Neural progenitor cell (in vitro differentiated cells): ENCODE measurements at regions not wholly inside any gene's neighbourhood (a gene's known extent, or its start where the extent isn't known, plus 50 kb on each side); places are given as distances from the start of the nearest gene placed in this dataset.

Experiments
- DNase-seq: peaks from one replicate; pipeline ENCODE4 v3.0.0-alpha.2; 2016; ENCODE audit warnings: low spot score
- H2AFZ ChIP-seq: fragments of 200-600 bp; sonication (generic); replicated peaks from 2 replicates; pipeline ENCODE4 v1.6.1; 2016; ENCODE audit warnings: antibody characterized with exemption
- H3F3A ChIP-seq: fragments of 200-600 bp; sonication (generic); 2 replicates; pipeline ENCODE4 v1.6.1; 2016; ENCODE audit warnings: antibody characterized with exemption, low read depth
- H3K27ac ChIP-seq: fragments of 200-600 bp; sonication (generic); 2 replicates; pipeline ENCODE4 v1.5.1; 2016; ENCODE audit warnings: mild to moderate bottlenecking
- H3K27me3 ChIP-seq: fragments of 200-600 bp; sonication (generic); 2 replicates; pipeline ENCODE4 v1.6.1; 2016; ENCODE audit warnings: mild to moderate bottlenecking, moderate library complexity
- H3K36me3 ChIP-seq: fragments of 200-600 bp; sonication (generic); 2 replicates; pipeline ENCODE4 v1.5.1; 2016
- H3K4me1 ChIP-seq: fragments of 200-600 bp; sonication (generic); 2 replicates; pipeline ENCODE4 v1.6.1; 2016; ENCODE audit warnings: mixed run types
- H3K4me2 ChIP-seq: fragments of 200-600 bp; sonication (generic); 2 replicates; pipeline ENCODE4 v1.6.1; 2016
- H3K4me3 ChIP-seq: fragments of 200-600 bp; sonication (generic); 2 replicates; pipeline ENCODE4 v1.5.1; 2016
- H3K79me2 ChIP-seq: fragments of 200-600 bp; sonication (generic); 2 replicates; pipeline ENCODE4 v1.6.1; 2016; ENCODE audit warnings: low read depth
- H3K9ac ChIP-seq: fragments of 200-600 bp; sonication (generic); 2 replicates; pipeline ENCODE4 v1.6.1; 2016
- H3K9me3 ChIP-seq: fragments of 200-600 bp; sonication (generic); 2 replicates; pipeline ENCODE4 v1.5.1; 2016; ENCODE audit warnings: low read depth
- H4K20me1 ChIP-seq: fragments of 200-600 bp; sonication (generic); 2 replicates; pipeline ENCODE4 v1.6.1; 2016; ENCODE audit warnings: low read depth
- H3K27ac Mint-ChIP-seq: 3 replicates; pipeline ENCODE4 v1.8.0; 2021; ENCODE audit warnings: mixed read lengths
- H3K27me3 Mint-ChIP-seq: 2 replicates; pipeline ENCODE4 v1.8.0; 2022; ENCODE audit warnings: low read depth, mild to moderate bottlenecking, inconsistent platforms, moderate library complexity, mixed read lengths; ENCODE audit not compliant: insufficient read depth
- H3K36me3 Mint-ChIP-seq: 3 replicates; pipeline ENCODE4 v1.8.0; 2021; ENCODE audit warnings: mixed read lengths
- H3K4me1 Mint-ChIP-seq: 3 replicates; pipeline ENCODE4 v1.8.0; 2021; ENCODE audit warnings: mixed read lengths
- H3K4me3 Mint-ChIP-seq: 3 replicates; pipeline ENCODE4 v1.8.0; 2021; ENCODE audit warnings: mild to moderate bottlenecking, moderate library complexity, mixed read lengths
- H3K9me3 Mint-ChIP-seq: 3 replicates; pipeline ENCODE4 v1.8.0; 2020; ENCODE audit warnings: mixed read lengths
- CTCF ChIP-seq: fragments of 200-600 bp; sonication (generic); IDR thresholded peaks from 2 replicates; pipeline ENCODE4 v1.5.1; 2017; ENCODE audit warnings: antibody characterized with exemption, mild to moderate bottlenecking
- EZH2 ChIP-seq: fragments of 200-600 bp; sonication (generic); IDR thresholded peaks from 2 replicates; pipeline ENCODE4 v1.6.1; 2017; ENCODE audit warnings: antibody characterized with exemption, mild to moderate bottlenecking, moderate library complexity
- EZH2phosphoT487 ChIP-seq: fragments of 200-600 bp; sonication (generic); IDR thresholded peaks from 2 replicates; pipeline ENCODE4 v1.6.1; 2017; ENCODE audit warnings: antibody characterized with exemption

GRCh38 chr5:101811466-101811865, 484.6 kb downstream of the SLCO4C1 start:
- Histone ChIP-seq H3K9me3 (no peaks in the 10 kb centered on the region), H3K36me3 (no peaks in the 10 kb centered on the region), H3K9ac (no peak overlapping the region), H4K20me1 (no peaks in the 10 kb centered on the region), H3K79me2 (no peaks in the 10 kb centered on the region), H3K4me2 (no peak overlapping the region), H3K27me3 (no peaks in the 10 kb centered on the region), H2AFZ (no peak overlapping the region), H3K27ac (no peak overlapping the region), H3F3A (no peaks in the 10 kb centered on the region), H3K4me1 (no peaks in the 10 kb centered on the region), H3K4me3 (no peak overlapping the region)
- Mint-ChIP-seq H3K4me1 (no peaks in the 10 kb centered on the region), H3K27ac (no peak overlapping the region), H3K9me3 (no peaks in the 10 kb centered on the region), H3K4me3 (no peak overlapping the region), H3K27me3 (no peaks in the 10 kb centered on the region), H3K36me3 (no peaks in the 10 kb centered on the region)
- TF ChIP-seq CTCF (no peak), EZH2phosphoT487 (no peak), EZH2 (no peak)
- no peak for DNase-seq

GRCh38 chr5:101806410-101806809, 489.7 kb downstream of the SLCO4C1 start:
- Histone ChIP-seq H3K4me1 (no peaks in the 10 kb centered on the region), H2AFZ (no peak overlapping the region), H3K79me2 (no peaks in the 10 kb centered on the region), H3K36me3 (no peaks in the 10 kb centered on the region), H3F3A (no peaks in the 10 kb centered on the region), H3K9me3 (no peaks in the 10 kb centered on the region), H3K9ac (no peak overlapping the region), H3K27ac (no peak overlapping the region), H3K4me2 (no peak overlapping the region), H3K27me3 (no peaks in the 10 kb centered on the region), H3K4me3 (no peak overlapping the region), H4K20me1 (no peaks in the 10 kb centered on the region)
- DNase-seq = no peak
- no peak for TF ChIP-seq EZH2
- TF ChIP-seq EZH2phosphoT487 = no peak
- no peak for TF ChIP-seq CTCF
- no peaks in the 10 kb centered on the region for H3K4me1 Mint-ChIP-seq
- no peaks in the 10 kb centered on the region for H3K9me3 Mint-ChIP-seq
- H3K27ac Mint-ChIP-seq = no peak overlapping the region
- no peaks in the 10 kb centered on the region for H3K36me3 Mint-ChIP-seq
- no peak overlapping the region for H3K4me3 Mint-ChIP-seq
- no peaks in the 10 kb centered on the region for H3K27me3 Mint-ChIP-seq

GRCh38 chr5:101796427-101796826, 499.7 kb downstream of the SLCO4C1 start:
- no peaks in the 10 kb centered on the region for H3K36me3 Mint-ChIP-seq
- peaks cover 7% of the 10 kb centered on the region for H3K4me1 ChIP-seq

More at GRCh38 chr5:101796427-101796826, 499.7 kb downstream of the SLCO4C1 start:
- Histone ChIP-seq H3K4me3 (no peak overlapping the region), H3K4me2 (peak overlapping the region; percentile 13), H3K27me3 (no peaks in the 10 kb centered on the region), H2AFZ (no peak overlapping the region), H3K27ac (no peak overlapping the region), H3K36me3 (no peaks in the 10 kb centered on the region), H3K79me2 (no peaks in the 10 kb centered on the region), H3F3A (no peaks in the 10 kb centered on the region), H3K9me3 (no peaks in the 10 kb centered on the region), H4K20me1 (no peaks in the 10 kb centered on the region), H3K9ac (no peak overlapping the region)
- no peak overlapping the region for H3K4me3 Mint-ChIP-seq
- TF ChIP-seq CTCF = no peak
- TF ChIP-seq EZH2 = no peak
- no peak for TF ChIP-seq EZH2phosphoT487
- no peak overlapping the region for H3K27ac Mint-ChIP-seq
- no peaks in the 10 kb centered on the region for H3K9me3 Mint-ChIP-seq
- H3K4me1 Mint-ChIP-seq = no peaks in the 10 kb centered on the region
- no peaks in the 10 kb centered on the region for H3K27me3 Mint-ChIP-seq
- DNase-seq = no peak
